HG02885 (cell line): ENCODE measurements at regions not wholly inside any gene's neighbourhood (a gene's known extent, or its start where the extent isn't known, plus 50 kb on each side); places are given as distances from the start of the nearest gene placed in this dataset.

Experiments used
- ATAC-seq: cut with Tn5 transposase; IDR thresholded peaks from one replicate; pipeline ENCODE4 v1.9.1; 2021; ENCODE audit warnings: mild to moderate bottlenecking; ENCODE audit not compliant: unreplicated experiment, poor library complexity

- ATAC-seq: no peak
Observed at GRCh38 chr6:139931747-139932146, 557.3 kb upstream of the CITED2 start.

DNA sequence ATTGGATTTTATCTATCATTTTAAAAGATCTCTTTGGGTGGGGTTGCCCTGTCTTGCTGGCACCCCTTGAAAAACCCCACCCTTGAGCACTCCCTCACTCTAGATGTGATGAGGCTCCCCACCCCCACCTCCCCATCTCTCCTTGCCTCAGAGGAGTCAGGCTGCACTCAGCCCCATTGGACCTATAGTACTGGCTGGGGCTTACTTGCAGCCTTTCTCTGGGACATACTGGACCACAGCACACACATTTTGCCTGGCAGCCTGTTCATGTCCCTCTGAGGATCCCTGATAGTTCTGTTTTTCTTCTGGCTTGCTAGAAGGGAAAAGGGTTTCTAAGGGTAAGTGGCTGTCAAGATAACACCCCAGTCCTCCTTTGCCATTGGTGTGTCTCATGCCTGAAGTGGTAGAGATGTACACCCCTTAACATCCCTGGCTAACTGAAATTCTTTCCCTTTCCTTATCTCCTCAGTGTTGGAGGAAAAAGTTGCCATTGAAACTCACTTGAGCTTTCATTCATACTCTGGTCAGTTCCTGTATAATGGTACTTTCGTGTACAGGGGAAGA lies 553.4 kb upstream of the CITED2 start:
- ATAC-seq: no peak

DNA sequence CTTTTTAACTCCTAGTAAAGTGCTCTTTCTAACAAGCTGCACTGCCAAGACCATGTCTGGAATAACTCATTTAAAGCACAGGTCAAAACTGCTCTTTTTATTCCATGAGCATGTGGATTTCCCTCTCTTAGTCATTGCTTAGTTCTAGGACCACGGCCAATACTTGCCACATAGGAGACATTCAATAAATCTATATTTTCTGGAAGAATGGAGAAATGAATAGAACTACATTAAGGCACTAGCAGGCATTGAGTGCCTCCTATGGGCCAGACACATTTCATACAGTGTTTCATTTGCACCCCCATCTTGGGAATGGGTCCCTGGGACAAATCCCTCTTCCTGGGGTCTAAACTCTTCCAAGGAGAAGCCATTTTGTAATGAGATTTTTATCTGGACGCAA lies 552.8 kb upstream of the CITED2 start:
- no peak for ATAC-seq

DNA sequence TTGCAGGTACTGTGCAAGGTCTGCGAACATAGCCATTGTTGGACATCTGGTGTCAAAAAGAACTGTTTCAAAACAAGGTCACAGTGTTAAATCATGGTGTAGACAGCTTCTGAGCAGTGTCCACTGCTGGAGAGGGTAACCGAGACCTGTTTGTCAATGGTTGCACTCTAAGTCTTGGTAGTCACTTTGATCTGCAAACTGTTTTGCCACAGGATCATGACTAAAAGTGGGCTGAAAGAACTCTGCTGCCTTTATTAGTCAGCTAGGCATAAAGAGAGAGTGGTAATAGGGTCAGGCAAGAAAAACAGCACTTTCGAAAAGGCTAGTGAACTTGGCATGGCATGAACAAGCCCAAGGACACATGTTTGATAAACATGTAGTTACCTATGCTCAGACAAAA lies 552.3 kb upstream of the CITED2 start:
- no peak for ATAC-seq

GRCh38 chr6:139925894-139926641 lies 551.6 kb upstream of the CITED2 start:
- ATAC-seq: no peak

- no peak for ATAC-seq
Observed at GRCh38 chr6:139923964-139924475, 549.6 kb upstream of the CITED2 start.

- no peak for ATAC-seq
Observed at GRCh38 chr6:139922236-139922635, 547.8 kb upstream of the CITED2 start.

DNA sequence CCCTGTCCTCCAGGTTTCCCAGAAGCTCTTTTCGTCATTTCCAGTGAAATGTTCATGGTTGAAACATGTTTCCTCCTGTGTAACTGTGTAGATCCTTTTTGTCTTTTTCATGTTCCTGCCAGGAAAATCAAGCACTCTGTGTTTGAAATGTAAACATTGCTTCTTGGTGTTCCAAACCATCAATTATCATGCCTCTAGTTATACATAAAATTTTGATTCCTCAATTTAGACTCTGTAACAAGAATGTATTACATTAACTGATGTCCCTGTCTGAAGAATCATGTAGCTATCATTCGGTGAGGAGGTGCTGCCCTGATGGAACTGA lies 546.3 kb upstream of the CITED2 start:
- ATAC-seq: no peak

- ATAC-seq: peak; percentile 48
Observed at GRCh38 chr6:139920027-139920775, 545.8 kb upstream of the CITED2 start.

- ATAC-seq: peak; percentile 26
Observed at GRCh38 chr6:139919107-139920026, 544.9 kb upstream of the CITED2 start.

- no peak for ATAC-seq
Observed at GRCh38 chr6:139917951-139918630, 543.6 kb upstream of the CITED2 start.

DNA sequence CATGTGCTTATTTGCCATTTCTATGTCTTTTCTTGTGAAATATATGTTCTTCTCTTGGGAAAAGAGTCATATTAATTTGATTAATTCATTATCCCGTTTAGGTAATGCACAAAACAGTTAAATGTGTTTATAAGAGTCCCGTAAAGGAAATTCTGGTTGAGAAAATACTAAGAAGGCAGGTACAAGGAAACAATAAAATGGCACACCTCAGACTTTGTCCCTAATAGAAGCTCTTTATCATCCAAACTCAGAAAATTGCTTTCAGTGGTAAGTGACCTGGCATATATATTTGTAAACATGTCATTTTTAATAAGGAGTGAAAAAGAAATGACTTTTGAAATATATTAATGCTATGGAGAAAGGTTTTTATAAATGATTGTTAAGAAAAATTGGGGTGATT lies 540.5 kb upstream of the CITED2 start:
- ATAC-seq: no peak

DNA sequence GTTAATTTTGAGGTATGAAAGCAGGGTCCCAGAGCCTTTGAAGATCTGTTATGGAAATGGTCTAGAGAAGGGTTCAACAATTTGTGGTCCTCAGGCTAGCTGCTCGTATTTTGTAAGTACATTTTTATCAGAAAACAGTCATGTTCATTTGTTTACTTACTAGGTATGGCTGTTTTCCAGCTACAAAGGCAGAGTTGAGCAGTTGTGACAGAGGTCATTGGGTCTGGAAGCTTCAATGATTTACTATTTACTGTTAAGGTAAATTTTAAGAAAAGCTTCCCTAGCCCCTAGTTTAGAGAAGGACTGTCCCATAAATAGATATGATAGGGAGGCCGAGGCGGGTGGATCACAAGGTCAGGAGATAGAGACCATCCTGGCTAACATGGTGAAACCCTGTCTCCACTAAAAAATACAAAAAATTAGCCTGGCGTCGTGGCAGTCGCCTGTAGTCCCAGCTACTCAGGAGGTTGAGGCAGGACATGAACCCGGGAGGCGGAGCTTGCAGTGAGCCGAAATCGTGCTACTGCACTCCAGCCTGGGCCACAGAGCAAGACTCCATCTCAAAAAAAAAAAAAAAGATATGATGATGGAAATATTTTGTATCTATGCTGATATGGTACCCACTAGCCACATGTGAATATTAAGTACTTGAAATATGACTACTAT lies 538.4 kb upstream of the CITED2 start:
- no peak for ATAC-seq

GRCh38 chr6:139909992-139910391 lies 535.5 kb upstream of the CITED2 start:
- no peak for ATAC-seq

- ATAC-seq: no peak
Observed at GRCh38 chr6:139905404-139906052, 531.1 kb upstream of the CITED2 start.

DNA sequence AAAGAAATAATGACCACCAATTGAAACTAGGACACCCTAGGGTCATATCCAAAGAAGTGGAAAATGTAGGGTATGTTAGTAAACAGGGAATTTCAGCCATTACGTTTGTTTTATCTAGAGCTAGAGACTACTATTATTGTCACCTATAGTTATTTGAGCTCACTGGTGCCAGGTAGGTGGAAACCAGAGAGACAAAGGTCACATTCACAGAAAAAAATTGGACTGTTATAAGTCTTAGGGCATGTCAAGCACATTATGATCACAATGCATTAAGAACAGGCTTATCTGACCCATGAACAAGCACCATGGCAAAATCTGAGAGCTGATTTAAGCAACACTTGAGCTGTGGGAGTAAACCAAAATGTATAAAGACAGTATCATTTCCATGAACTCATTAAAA lies 530.1 kb upstream of the CITED2 start:
- no peak for ATAC-seq

DNA sequence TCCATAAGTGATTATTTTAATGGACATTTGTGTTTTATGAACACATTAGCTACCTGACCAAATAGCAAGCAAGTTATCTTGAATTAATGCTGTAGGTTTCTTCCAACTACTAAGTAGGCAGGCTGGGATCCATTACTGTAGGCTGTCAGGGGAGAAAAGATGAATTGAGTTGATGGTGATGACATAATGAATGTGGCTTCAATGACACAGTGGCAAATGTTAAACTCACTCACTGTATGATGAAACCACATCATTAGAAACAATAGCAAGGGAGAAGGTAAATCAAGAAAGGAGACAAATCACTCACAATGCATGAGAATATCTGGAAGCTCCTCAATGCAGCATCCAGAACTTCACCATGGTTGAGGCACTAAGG lies 529.7 kb upstream of the CITED2 start:
- peak; percentile 23 for ATAC-seq

GRCh38 chr6:139903411-139904157 lies 529.1 kb upstream of the CITED2 start:
- ATAC-seq: peak; percentile 99
